ENCODE measurements at regions not wholly inside any gene's neighbourhood (a gene's known extent, or its start where the extent isn't known, plus 50 kb on each side); places are given as distances from the start of the nearest gene placed in this dataset.

DNA sequence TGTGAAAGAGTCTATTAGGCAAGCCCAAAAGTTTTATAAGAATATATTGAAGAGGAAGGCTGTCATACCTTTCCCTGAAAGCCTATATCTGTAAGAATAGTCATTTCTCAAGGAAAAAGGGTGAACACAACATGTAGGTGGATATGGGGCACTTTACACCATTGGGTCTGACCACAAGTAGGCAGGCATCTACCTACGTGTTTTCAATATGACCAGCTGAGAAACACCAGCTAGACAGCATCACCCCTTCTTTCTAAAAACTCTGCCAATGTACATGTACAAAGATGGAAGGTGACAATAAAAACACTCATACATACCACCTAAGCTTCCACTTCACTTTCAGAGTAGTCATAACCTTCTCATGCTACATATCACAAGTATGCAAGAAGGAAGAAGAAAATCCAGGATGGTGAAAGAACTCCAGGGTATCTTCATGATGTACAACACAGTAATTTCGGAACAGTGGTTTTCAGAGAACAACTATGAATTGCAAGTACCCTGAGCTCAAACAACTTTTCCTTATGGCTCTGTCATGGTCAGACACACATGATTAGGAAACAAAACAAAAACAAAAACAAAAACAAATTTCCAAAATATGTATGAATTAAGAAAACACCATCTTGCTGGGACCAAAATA lies 98.5 kb upstream of the ADGRL2 start:
- no TSS peak for BruUV-seq (replicated peaks)
- intact Hi-C loops (cut with micrococcal nuclease; ENCODE audit: unreplicated experiment), result no loop called here
- CTCF ChIA-PET, result no interaction called here
- Mint-ChIP-seq H3K9me3 (ENCODE audit: unreplicated experiment) (no peaks in the 10 kb centered on the region), H3K27me3 (ENCODE audit: insufficient read depth, unreplicated experiment) (no peaks in the 10 kb centered on the region), H3K27ac (ENCODE audit: unreplicated experiment) (no peak overlapping the region), H3K4me3 (ENCODE audit: unreplicated experiment) (no peak overlapping the region), H3K4me1 (ENCODE audit: low read depth, unreplicated experiment) (peaks cover 22% of the 10 kb centered on the region), H3K36me3 (ENCODE audit: insufficient read depth, unreplicated experiment) (no peaks in the 10 kb centered on the region)
- Histone ChIP-seq H3K4me1 (peaks cover 9% of the 10 kb centered on the region; the same call in 1 of the 2 replicates), H3K4me3 (ENCODE audit: low read depth, low read length) (no peak overlapping the region), H3K27me3 (replicated peaks; ENCODE audit: control insufficient read depth, insufficient read depth, low read length) (no peaks in the 10 kb centered on the region), H3K36me3 (ENCODE audit: control insufficient read depth, insufficient read depth, low read length) (no peaks in the 10 kb centered on the region), H3K9me3 (no peaks in the 10 kb centered on the region)
- no peak for DNase-seq
- TF ChIP-seq, protein P1, sequence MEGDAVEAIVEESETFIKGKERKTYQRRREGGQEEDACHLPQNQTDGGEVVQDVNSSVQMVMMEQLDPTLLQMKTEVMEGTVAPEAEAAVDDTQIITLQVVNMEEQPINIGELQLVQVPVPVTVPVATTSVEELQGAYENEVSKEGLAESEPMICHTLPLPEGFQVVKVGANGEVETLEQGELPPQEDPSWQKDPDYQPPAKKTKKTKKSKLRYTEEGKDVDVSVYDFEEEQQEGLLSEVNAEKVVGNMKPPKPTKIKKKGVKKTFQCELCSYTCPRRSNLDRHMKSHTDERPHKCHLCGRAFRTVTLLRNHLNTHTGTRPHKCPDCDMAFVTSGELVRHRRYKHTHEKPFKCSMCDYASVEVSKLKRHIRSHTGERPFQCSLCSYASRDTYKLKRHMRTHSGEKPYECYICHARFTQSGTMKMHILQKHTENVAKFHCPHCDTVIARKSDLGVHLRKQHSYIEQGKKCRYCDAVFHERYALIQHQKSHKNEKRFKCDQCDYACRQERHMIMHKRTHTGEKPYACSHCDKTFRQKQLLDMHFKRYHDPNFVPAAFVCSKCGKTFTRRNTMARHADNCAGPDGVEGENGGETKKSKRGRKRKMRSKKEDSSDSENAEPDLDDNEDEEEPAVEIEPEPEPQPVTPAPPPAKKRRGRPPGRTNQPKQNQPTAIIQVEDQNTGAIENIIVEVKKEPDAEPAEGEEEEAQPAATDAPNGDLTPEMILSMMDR (IDR thresholded peaks at IDR 0.05; ENCODE audit: insufficient read depth in 1 of 2, low read depth in 1 of 2, low read length in 1 of 2, severe bottlenecking in 1 of 2, unreplicated experiment in 1 of 2), result no peak
- POLR2A ChIA-PET, result no interaction called here

DNA sequence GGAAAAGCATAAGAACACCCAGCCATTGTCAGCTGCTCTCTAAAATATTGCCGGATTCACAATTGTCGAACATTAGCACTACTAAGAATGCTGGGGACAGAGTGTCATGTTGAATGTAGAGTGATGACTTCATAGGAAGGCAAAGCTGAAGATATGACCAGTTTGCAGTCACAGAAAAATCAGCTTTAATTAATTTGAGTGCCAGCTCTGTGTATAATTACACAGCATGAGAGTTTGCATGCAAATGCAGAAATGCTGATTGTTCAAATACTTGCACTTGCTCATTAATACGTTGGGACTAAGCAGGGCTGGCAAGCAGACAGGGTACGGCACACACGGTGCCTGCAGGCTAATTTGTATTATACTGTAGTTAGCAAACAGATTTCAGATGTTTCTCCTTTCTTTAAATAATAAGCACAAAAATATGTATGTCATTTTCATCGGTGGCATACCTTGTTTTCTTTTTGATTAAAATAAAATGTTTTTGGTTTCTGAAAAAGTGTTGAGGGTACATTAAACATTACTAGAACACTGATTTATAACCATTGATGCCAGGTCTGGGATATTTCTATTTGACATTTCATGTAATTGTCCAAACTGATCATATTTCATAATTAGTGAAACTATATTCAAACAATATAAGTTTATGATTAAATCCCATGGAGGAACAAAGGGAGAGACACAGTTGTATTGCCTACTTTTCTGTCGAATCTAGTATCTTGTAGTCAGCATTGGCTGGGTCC lies 99.8 kb upstream of the ADGRL2 start:
- BruUV-seq (replicated peaks), result no TSS peak

DNA sequence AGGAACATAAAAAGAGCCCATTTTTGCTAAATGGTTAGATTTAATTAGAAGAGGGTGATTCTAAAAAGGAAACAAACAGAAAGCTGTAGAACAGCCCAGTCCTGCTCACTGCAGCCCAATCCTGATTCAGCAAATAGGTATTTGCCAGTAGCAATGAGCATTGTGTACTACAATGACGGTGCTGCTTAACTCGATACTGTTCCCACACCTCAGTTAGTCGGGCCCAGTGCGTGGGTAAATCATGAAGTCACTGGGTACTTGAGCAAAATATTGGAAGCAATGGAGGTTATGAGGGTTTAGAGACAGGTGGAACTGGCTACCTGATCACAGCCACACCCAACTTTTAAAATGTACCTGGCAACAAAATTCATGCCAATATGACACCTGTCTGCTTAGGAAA lies 101.5 kb upstream of the ADGRL2 start:
- intact Hi-C loops (cut with micrococcal nuclease; ENCODE audit: unreplicated experiment), result no loop called here
- Histone ChIP-seq H3K4me3 (ENCODE audit: low read depth, low read length) (no peak overlapping the region), H3K36me3 (ENCODE audit: control insufficient read depth, insufficient read depth, low read length) (no peaks in the 10 kb centered on the region), H3K9me3 (no peaks in the 10 kb centered on the region), H3K27me3 (replicated peaks; ENCODE audit: control insufficient read depth, insufficient read depth, low read length) (no peaks in the 10 kb centered on the region), H3K4me1 (0 out of 2 replicates have a peak, but pooled peaks cover 4% of the 10 kb centered on the region)
- no peaks in the 10 kb centered on the region for H3K36me3 Mint-ChIP-seq (ENCODE audit: insufficient read depth, unreplicated experiment)
- no peaks in the 10 kb centered on the region for H3K9me3 Mint-ChIP-seq (ENCODE audit: unreplicated experiment)
- peak overlapping the region; percentile 54 for H3K4me3 Mint-ChIP-seq (ENCODE audit: unreplicated experiment)
- H3K4me1 Mint-ChIP-seq (ENCODE audit: low read depth, unreplicated experiment), result peaks cover 14% of the 10 kb centered on the region
- POLR2A ChIA-PET, result no interaction called here
- H3K27me3 Mint-ChIP-seq (ENCODE audit: insufficient read depth, unreplicated experiment), result no peaks in the 10 kb centered on the region
- no peak overlapping the region for H3K27ac Mint-ChIP-seq (ENCODE audit: unreplicated experiment)
- DNase-seq, result no peak
- no TSS peak for BruUV-seq (replicated peaks)
- TF ChIP-seq, protein P1 (IDR thresholded peaks at IDR 0.05; ENCODE audit: insufficient read depth in 1 of 2, low read depth in 1 of 2, low read length in 1 of 2, severe bottlenecking in 1 of 2, unreplicated experiment in 1 of 2), result no peak
- CTCF ChIA-PET, result no interaction called here

More for the DNA sequence above, 99.8 kb upstream of the ADGRL2 start:
- TF ChIP-seq, protein P1 (IDR thresholded peaks at IDR 0.05; ENCODE audit: insufficient read depth in 1 of 2, low read depth in 1 of 2, low read length in 1 of 2, severe bottlenecking in 1 of 2, unreplicated experiment in 1 of 2), result no peak
- Mint-ChIP-seq H3K36me3 (ENCODE audit: insufficient read depth, unreplicated experiment) (no peaks in the 10 kb centered on the region), H3K4me3 (ENCODE audit: unreplicated experiment) (no peak overlapping the region), H3K4me1 (ENCODE audit: low read depth, unreplicated experiment) (peaks cover 14% of the 10 kb centered on the region), H3K27me3 (ENCODE audit: insufficient read depth, unreplicated experiment) (no peaks in the 10 kb centered on the region), H3K27ac (ENCODE audit: unreplicated experiment) (no peak overlapping the region), H3K9me3 (ENCODE audit: unreplicated experiment) (no peaks in the 10 kb centered on the region)
- H3K36me3 ChIP-seq (ENCODE audit: control insufficient read depth, insufficient read depth, low read length), result no peaks in the 10 kb centered on the region
- intact Hi-C loops (cut with micrococcal nuclease; ENCODE audit: unreplicated experiment), result no loop called here
- DNase-seq, result no peak
- ChIA-PET CTCF (no interaction called here), POLR2A (no interaction called here)
- no peaks in the 10 kb centered on the region for H3K27me3 ChIP-seq (replicated peaks; ENCODE audit: control insufficient read depth, insufficient read depth, low read length)
- no peaks in the 10 kb centered on the region for H3K9me3 ChIP-seq
- H3K4me3 ChIP-seq (ENCODE audit: low read depth, low read length), result no peak overlapping the region
- H3K4me1 ChIP-seq, result 0 out of 2 replicates have a peak, but pooled peaks cover 4% of the 10 kb centered on the region

All from Caco-2 (cell line).